MM.1S (cell line): ENCODE measurements at regions not wholly inside any gene's neighbourhood (a gene's known extent, or its start where the extent isn't known, plus 50 kb on each side); places are given as distances from the start of the nearest gene placed in this dataset.
"Not testable (repeated sequence)": the region's sequence is repeated elsewhere in the genome, so short reads cannot be mapped to it uniquely, and the experiment has no call there.

Experiments
- DNase-seq: peaks from one replicate; pipeline ENCODE4 v3.0.0-alpha.2; 2015
- H2AFZ ChIP-seq: fragments of 300-600 bp; sonication (generic); 2 replicates; pipeline ENCODE4 v1.6.0; 2016; ENCODE audit warnings: antibody characterized with exemption, low read length
- H3F3A ChIP-seq: fragments of 300-600 bp; sonication (generic); 2 replicates; pipeline ENCODE4 v1.6.1; 2016; ENCODE audit warnings: mild to moderate bottlenecking, antibody characterized with exemption, low read length, moderate library complexity, mixed read lengths; ENCODE audit not compliant: insufficient read depth
- H3K27ac ChIP-seq: fragments of 300-600 bp; sonication (generic); 2 replicates; pipeline ENCODE4 v1.5.1; 2016; ENCODE audit warnings: mild to moderate bottlenecking, low read length
- H3K27me3 ChIP-seq: fragments of 300-600 bp; sonication (generic); replicated peaks from 2 replicates; pipeline ENCODE4 v1.6.0; 2016; ENCODE audit warnings: low read length; ENCODE audit not compliant: insufficient read depth
- H3K36me3 ChIP-seq: fragments of 300-600 bp; sonication (generic); replicated peaks from 2 replicates; pipeline ENCODE4 v1.6.1; 2016; ENCODE audit warnings: mild to moderate bottlenecking, low read length, mixed read lengths; ENCODE audit not compliant: insufficient read depth
- H3K4me1 ChIP-seq: fragments of 300-600 bp; sonication (generic); 2 replicates; pipeline ENCODE4 v1.6.1; 2016; ENCODE audit warnings: low read length, mixed read lengths
- H3K4me2 ChIP-seq: fragments of 300-600 bp; sonication (generic); 2 replicates; pipeline ENCODE4 v1.6.0; 2016; ENCODE audit warnings: low read depth, low read length
- H3K4me3 ChIP-seq: fragments of 300-600 bp; sonication (generic); 2 replicates; pipeline ENCODE4 v1.5.1; 2016; ENCODE audit warnings: low read length, mixed read lengths
- H3K79me2 ChIP-seq: fragments of 300-600 bp; sonication (generic); 2 replicates; pipeline ENCODE4 v1.6.1; 2016; ENCODE audit warnings: mixed run types, low read length, mixed read lengths
- H3K9ac ChIP-seq: fragments of 300-600 bp; sonication (generic); 2 replicates; pipeline ENCODE4 v1.6.1; 2016; ENCODE audit warnings: low read length, mixed read lengths
- H3K9me2 ChIP-seq: fragments of 300-600 bp; sonication (generic); replicated peaks from 2 replicates; pipeline ENCODE4 v1.6.1; 2016; ENCODE audit warnings: mild to moderate bottlenecking, low read length, mixed read lengths; ENCODE audit not compliant: insufficient read depth
- H3K9me3 ChIP-seq: fragments of 300-600 bp; sonication (generic); replicated peaks from 2 replicates; pipeline ENCODE4 v1.6.1; 2016; ENCODE audit warnings: mild to moderate bottlenecking, low read length, mixed read lengths; ENCODE audit not compliant: insufficient read depth
- H4K20me1 ChIP-seq: fragments of 300-600 bp; sonication (generic); 2 replicates; pipeline ENCODE4 v1.6.1; 2016; ENCODE audit warnings: mild to moderate bottlenecking, low read length, moderate library complexity, mixed read lengths; ENCODE audit not compliant: insufficient read depth
- CTCF ChIP-seq: fragments of 300-600 bp; sonication (generic); IDR thresholded peaks from 2 replicates; pipeline ENCODE4 v1.5.1; 2016; ENCODE audit warnings: antibody characterized with exemption, low read length, mixed read lengths
- EZH2 ChIP-seq: fragments of 300-600 bp; sonication (generic); optimal IDR thresholded peaks from 2 replicates; pipeline ENCODE3; 2017; ENCODE audit warnings: low read depth, mild to moderate bottlenecking, antibody characterized with exemption, low read length, mixed read lengths
- EZH2phosphoT487 ChIP-seq: fragments of 300-600 bp; sonication (generic); IDR thresholded peaks from 2 replicates; pipeline ENCODE4 v1.6.1; 2018; ENCODE audit warnings: antibody characterized with exemption, low read length

- H3F3A ChIP-seq: no peaks in the 10 kb centered on the region
- no peak overlapping the region for H3K27ac ChIP-seq
- H3K4me3 ChIP-seq: no peak overlapping the region
- H3K4me2 ChIP-seq: no peak overlapping the region
- H3K4me1 ChIP-seq: no peaks in the 10 kb centered on the region
- H2AFZ ChIP-seq: no peak overlapping the region
- no peaks in the 10 kb centered on the region for H4K20me1 ChIP-seq
- no peak for DNase-seq
- H3K36me3 ChIP-seq: no peaks in the 10 kb centered on the region
- H3K9me2 ChIP-seq: no peaks in the 10 kb centered on the region
- H3K9me3 ChIP-seq: no peaks in the 10 kb centered on the region
- H3K9ac ChIP-seq: no peak overlapping the region
- no peaks in the 10 kb centered on the region for H3K27me3 ChIP-seq
- no peaks in the 10 kb centered on the region for H3K79me2 ChIP-seq
- TF ChIP-seq EZH2 (no peak), EZH2phosphoT487 (no peak), CTCF (no peak)
Measured at GRCh38 chrX:889966-890651, 259.5 kb downstream of the SHOX start.

GRCh38 chrX:887724-888123, 257.1 kb downstream of the SHOX start:
- H4K20me1 ChIP-seq, H3K4me2 ChIP-seq, H3K4me3 ChIP-seq, H3K9me2 ChIP-seq, H3K9me3 ChIP-seq, H3K4me1 ChIP-seq, H3K9ac ChIP-seq, DNase-seq, H2AFZ ChIP-seq, H3K79me2 ChIP-seq, H3K36me3 ChIP-seq, H3K27ac ChIP-seq, H3F3A ChIP-seq, H3K27me3 ChIP-seq: not testable (repeated sequence)

GRCh38 chrX:883588-883987, 253.0 kb downstream of the SHOX start:
- TF ChIP-seq EZH2 (no peak), CTCF (no peak), EZH2phosphoT487 (no peak)

GRCh38 chrX:879756-880698, 249.4 kb downstream of the SHOX start:
- not testable (repeated sequence) for H3K9ac ChIP-seq, H3K27me3 ChIP-seq, H3F3A ChIP-seq, H3K4me2 ChIP-seq, H3K79me2 ChIP-seq, H2AFZ ChIP-seq, H3K9me2 ChIP-seq, H3K4me3 ChIP-seq, H3K9me3 ChIP-seq, H3K27ac ChIP-seq, H3K36me3 ChIP-seq, H3K4me1 ChIP-seq, DNase-seq, H4K20me1 ChIP-seq

More at GRCh38 chrX:883588-883987, 253.0 kb downstream of the SHOX start:
- no peaks in the 10 kb centered on the region for H4K20me1 ChIP-seq
- H3K4me3 ChIP-seq: no peak overlapping the region
- no peak overlapping the region for H3K27ac ChIP-seq
- H3K9me3 ChIP-seq: no peaks in the 10 kb centered on the region
- H3K4me1 ChIP-seq: no peaks in the 10 kb centered on the region
- no peak overlapping the region for H2AFZ ChIP-seq
- no peaks in the 10 kb centered on the region for H3K79me2 ChIP-seq
- H3F3A ChIP-seq: no peaks in the 10 kb centered on the region
- no peaks in the 10 kb centered on the region for H3K36me3 ChIP-seq
- H3K9me2 ChIP-seq: no peaks in the 10 kb centered on the region
- no peak for DNase-seq
- no peak overlapping the region for H3K9ac ChIP-seq
- no peaks in the 10 kb centered on the region for H3K27me3 ChIP-seq
- H3K4me2 ChIP-seq: no peak overlapping the region
